K562 (cell line): ENCODE measurements at regions not wholly inside any gene's neighbourhood (a gene's known extent, or its start where the extent isn't known, plus 50 kb on each side); places are given as distances from the start of the nearest gene placed in this dataset.

Experiments used
- ATAC-seq: fragments of 200-7000 bp; cut with Tn5 transposase; 3 replicates; pipeline ENCODE4 v1.9.1; 2020; ENCODE audit warnings: moderate library complexity
- BruUV-seq: library from RNA; stranded (reverse); fragments of 400-500 nt; replicated peaks from 2 replicates; lab custom pipeline; 2021; lab: Mats Ljungman, UMichigan
- CTCF ChIA-PET: fragments of 300-600 bp; formaldehyde crosslinking; extraction: SDS; loops from one replicate; lab custom pipeline; 2021; ENCODE audit warnings: low intra/inter-chr PET ratio; lab: Yijun Ruan, JAX
- POLR2A ChIA-PET: fragments of 300-600, 350-650 bp; sonication (Branson Sonifier 250); formaldehyde crosslinking; extraction: SDS; loops from one replicate; lab custom pipeline; 2021; ENCODE audit warnings: antibody characterized with exemption, inconsistent platforms; lab: Yijun Ruan, JAX
- DNase-seq, 4 experiments: peaks; one replicate each; pipeline versions ENCODE4 v3.0.0 to v3.0.0-alpha.2; 2011 to 2018; ENCODE audit warnings: low spot score in 3 of 4, mixed read lengths in 3 of 4; ENCODE audit errors: extremely low read depth in 1 of 4
- FAIRE-seq: peaks from 2 replicates; lab custom pipeline; 2011; peaks lifted over from hg19 to GRCh38; lab: Jason Lieb, UNC
- H2AFZ ChIP-seq: 2 replicates; pipeline ENCODE4 v1.6.0; 2011; ENCODE audit warnings: low read depth, low read length, control low read depth, inconsistent platforms
- H3K27ac ChIP-seq: fragments of 200-600 bp; 3 replicates; pipeline ENCODE4 v1.8.0; 2011; ENCODE audit warnings: low read depth, mild to moderate bottlenecking, control low read depth, inconsistent platforms, low read length, moderate library complexity, mixed read lengths; ENCODE audit errors: extremely low read depth
- H3K27me3 ChIP-seq, 2 experiments: fragments of 300-600 bp in 1 of 2; 2 replicates in 1 of 2; 3 replicates in 1 of 2; pipeline versions ENCODE4 v1.6.0 to v1.8.0; 2011; ENCODE audit warnings: inconsistent platforms in 2 of 2, low read length in 2 of 2, mild to moderate bottlenecking in 1 of 2, mixed read lengths in 1 of 2, moderate library complexity in 1 of 2; ENCODE audit not compliant: control insufficient read depth in 2 of 2, insufficient read depth in 2 of 2
- H3K36me3 ChIP-seq: fragments of 300-600 bp; 3 replicates; pipeline ENCODE4 v1.8.0; 2011; ENCODE audit warnings: mild to moderate bottlenecking, low read length, inconsistent platforms; ENCODE audit not compliant: control insufficient read depth, insufficient read depth
- H3K4me1 ChIP-seq, 2 experiments: fragments of 200-600 bp in 1 of 2; replicated peaks in 1 of 2; 2 replicates in 1 of 2; 3 replicates in 1 of 2; pipeline versions ENCODE4 v1.5.1 to v1.8.0; 2011; ENCODE audit warnings: inconsistent platforms in 2 of 2, low read length in 2 of 2, mild to moderate bottlenecking in 1 of 2, mixed read lengths in 1 of 2, moderate library complexity in 1 of 2; ENCODE audit not compliant: control insufficient read depth in 2 of 2, insufficient read depth in 2 of 2
- H3K4me2 ChIP-seq: 2 replicates; pipeline ENCODE4 v1.6.1; 2011; ENCODE audit warnings: low read length, control low read depth, inconsistent platforms, mixed read lengths; ENCODE audit not compliant: insufficient read depth
- H3K4me3 ChIP-seq: fragments of 200-600 bp; sonication (generic), shearing (Covaris generic); 2 replicates; pipeline ENCODE4 v1.5.1; 2016; ENCODE audit warnings: control low read depth, inconsistent platforms
- H3K79me2 ChIP-seq: fragments of 200-600 bp; 3 replicates; pipeline ENCODE4 v1.8.0; 2011; ENCODE audit warnings: low read length, inconsistent platforms; ENCODE audit not compliant: control insufficient read depth, insufficient read depth
- H3K9ac ChIP-seq, 2 experiments: 2 replicates each; pipeline versions ENCODE4 v1.6.0 to v1.6.1; 2011; ENCODE audit warnings: low read depth in 2 of 2, low read length in 2 of 2, control low read depth in 1 of 2, inconsistent platforms in 1 of 2, mild to moderate bottlenecking in 1 of 2, mixed read lengths in 1 of 2; ENCODE audit not compliant: insufficient read depth in 1 of 2
- H3K9me1 ChIP-seq: one replicate; pipeline ENCODE4 v1.6.0; 2011; ENCODE audit warnings: inconsistent platforms, mild to moderate bottlenecking, low read length, moderate library complexity; ENCODE audit not compliant: control insufficient read depth, insufficient read depth
- H3K9me3 ChIP-seq: replicated peaks from 2 replicates; pipeline ENCODE4 v1.5.1; 2011; ENCODE audit warnings: low read depth, low read length, inconsistent platforms; ENCODE audit not compliant: control insufficient read depth, insufficient read depth
- H4K20me1 ChIP-seq: replicated peaks from 2 replicates; pipeline ENCODE4 v1.6.1; 2011; ENCODE audit warnings: low read length, inconsistent platforms, mixed read lengths; ENCODE audit not compliant: control insufficient read depth, insufficient read depth
- ATF3 ChIP-seq, 2 experiments: fragments of 450-650 bp in 1 of 2; sonication (generic) in 1 of 2; formaldehyde crosslinking in 1 of 2; IDR thresholded peaks in 1 of 2; conservative IDR thresholded peaks in 1 of 2; 2 replicates each; pipeline versions ENCODE4 v1.6.1 to v1.8.1; 2016 to 2023; ENCODE audit warnings: mild to moderate bottlenecking in 2 of 2, moderate library complexity in 2 of 2, inconsistent platforms in 1 of 2, missing genetic modification reagents in 1 of 2
- BACH1 ChIP-seq: fragments of 200-800 bp; sonication (Bioruptor generic); IDR thresholded peaks from 2 replicates; pipeline ENCODE4 v1.6.1; 2016; ENCODE audit warnings: missing genetic modification characterization, missing compliant biosample characterization
- CTCF ChIP-seq, 3 experiments: IDR thresholded peaks in 2 of 3; conservative IDR thresholded peaks in 1 of 3; 2 replicates each; pipeline ENCODE4 v1.5.1; 2011 to 2012; ENCODE audit warnings: low read length in 3 of 3, mild to moderate bottlenecking in 3 of 3, control low read depth in 2 of 3, improper control_type of control experiment in 1 of 3, inconsistent platforms in 1 of 3, low read depth in 1 of 3, mixed read lengths in 1 of 3, moderate library complexity in 1 of 3; ENCODE audit not compliant: insufficient read depth in 2 of 3
- ELF2 ChIP-seq: fragments of 250-450 bp; sonication (Bioruptor Pico); IDR thresholded peaks from 2 replicates; pipeline ENCODE4 v1.5.0; 2021; ENCODE audit warnings: mild to moderate bottlenecking
- HDGF ChIP-seq: fragments of 450-650 bp; IDR thresholded peaks from 2 replicates; pipeline ENCODE4 v1.6.1; 2016
- NFYB ChIP-seq: IDR thresholded peaks from 2 replicates; pipeline ENCODE4 v1.6.1; 2011; ENCODE audit warnings: mild to moderate bottlenecking, moderate library complexity; ENCODE audit not compliant: insufficient read length; ENCODE audit errors: extremely low read depth
- NR1H2 ChIP-seq: sonication (generic); formaldehyde crosslinking; IDR thresholded peaks from 2 replicates; pipeline ENCODE4 v1.4.0; 2020; ENCODE audit warnings: mild to moderate bottlenecking, missing genetic modification reagents
- RNF2 ChIP-seq: sonication (generic); IDR thresholded peaks from 2 replicates; pipeline ENCODE4 v1.6.1; 2016
- USF1 ChIP-seq: sonication (generic); formaldehyde crosslinking; IDR thresholded peaks from 2 replicates; pipeline ENCODE4 v1.9.0; 2022; ENCODE audit warnings: mild to moderate bottlenecking, missing genetic modification reagents
- in situ Hi-C: fragments of 300-500 bp; cut with MboI; formaldehyde crosslinking; loops from 4 replicates; pipeline ENCODE4 v1.15.0; 2018; ENCODE audit warnings: inconsistent platforms, mixed read lengths
- intact Hi-C: fragments of 100-400 bp; cut with micrococcal nuclease; formaldehyde crosslinking; loops from 2 replicates; pipeline ENCODE4 v1.14.2; 2022
- TF ChIP-seq, protein P1 (sequence below): fragments of 250-450 bp; sonication (Bioruptor Pico); IDR thresholded peaks from 2 replicates; pipeline ENCODE4 v1.5.0; 2021; ENCODE audit warnings: mild to moderate bottlenecking, moderate library complexity

GRCh38 chr1:80059940-80060339, 1053.4 kb upstream of the ADGRL4 start (continued):
- TF ChIP-seq CTCF (IDR thresholded peaks at IDR 0.05 in 2 of 3, conservative IDR thresholded peaks at IDR 0.05 in 1 of 3; ENCODE audit: insufficient read depth in 2 of 3, low read depth in 1 of 3, low read length in 3 of 3): no peak
- TF ChIP-seq NFYB: no peak
- TF ChIP-seq NR1H2: no peak
- no peak for TF ChIP-seq HDGF
- TF ChIP-seq ELF2 (CRISPR knock-in tag): no peak
- no peak for TF ChIP-seq RNF2

DNA sequence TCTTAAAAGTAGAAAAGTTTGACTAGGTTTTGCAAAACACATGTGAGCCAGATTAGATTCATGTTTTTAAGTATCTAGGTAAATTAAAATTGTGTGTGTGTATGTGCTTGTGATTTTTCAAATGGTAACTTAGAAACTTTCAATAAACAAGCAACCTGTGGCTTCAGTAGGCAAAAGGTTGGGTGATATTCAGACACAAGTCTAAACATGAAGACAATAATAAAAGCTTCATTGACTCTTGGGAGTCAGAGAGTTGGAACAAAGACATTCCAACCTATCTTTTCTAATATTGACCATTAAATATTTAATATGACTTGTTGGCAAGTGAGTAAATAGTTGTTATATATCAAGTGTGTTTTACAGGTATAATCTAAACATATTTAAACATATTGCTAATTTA, 1049.6 kb upstream of the ADGRL4 start:
- Histone ChIP-seq H3K9me1 (no peaks in the 10 kb centered on the region), H3K4me2 (no peak overlapping the region), H3K4me1 (no peaks in the 10 kb centered on the region), H3K4me3 (no peak overlapping the region), H3K27me3 (no peaks in the 10 kb centered on the region), H3K36me3 (no peaks in the 10 kb centered on the region), H3K27ac (no peak overlapping the region), H4K20me1 (no peaks in the 10 kb centered on the region), H3K9me3 (no peaks in the 10 kb centered on the region), H3K9ac (no peak overlapping the region), H2AFZ (no peak overlapping the region), H3K79me2 (no peaks in the 10 kb centered on the region)
- in situ Hi-C loops: no loop called here
- intact Hi-C loops: no loop called here
- CTCF ChIA-PET: no interaction called here
- no peak for DNase-seq
- no peak for FAIRE-seq
- POLR2A ChIA-PET: no interaction called here
- BruUV-seq: no TSS peak
- ATAC-seq: no peak
- TF ChIP-seq, protein P1, sequence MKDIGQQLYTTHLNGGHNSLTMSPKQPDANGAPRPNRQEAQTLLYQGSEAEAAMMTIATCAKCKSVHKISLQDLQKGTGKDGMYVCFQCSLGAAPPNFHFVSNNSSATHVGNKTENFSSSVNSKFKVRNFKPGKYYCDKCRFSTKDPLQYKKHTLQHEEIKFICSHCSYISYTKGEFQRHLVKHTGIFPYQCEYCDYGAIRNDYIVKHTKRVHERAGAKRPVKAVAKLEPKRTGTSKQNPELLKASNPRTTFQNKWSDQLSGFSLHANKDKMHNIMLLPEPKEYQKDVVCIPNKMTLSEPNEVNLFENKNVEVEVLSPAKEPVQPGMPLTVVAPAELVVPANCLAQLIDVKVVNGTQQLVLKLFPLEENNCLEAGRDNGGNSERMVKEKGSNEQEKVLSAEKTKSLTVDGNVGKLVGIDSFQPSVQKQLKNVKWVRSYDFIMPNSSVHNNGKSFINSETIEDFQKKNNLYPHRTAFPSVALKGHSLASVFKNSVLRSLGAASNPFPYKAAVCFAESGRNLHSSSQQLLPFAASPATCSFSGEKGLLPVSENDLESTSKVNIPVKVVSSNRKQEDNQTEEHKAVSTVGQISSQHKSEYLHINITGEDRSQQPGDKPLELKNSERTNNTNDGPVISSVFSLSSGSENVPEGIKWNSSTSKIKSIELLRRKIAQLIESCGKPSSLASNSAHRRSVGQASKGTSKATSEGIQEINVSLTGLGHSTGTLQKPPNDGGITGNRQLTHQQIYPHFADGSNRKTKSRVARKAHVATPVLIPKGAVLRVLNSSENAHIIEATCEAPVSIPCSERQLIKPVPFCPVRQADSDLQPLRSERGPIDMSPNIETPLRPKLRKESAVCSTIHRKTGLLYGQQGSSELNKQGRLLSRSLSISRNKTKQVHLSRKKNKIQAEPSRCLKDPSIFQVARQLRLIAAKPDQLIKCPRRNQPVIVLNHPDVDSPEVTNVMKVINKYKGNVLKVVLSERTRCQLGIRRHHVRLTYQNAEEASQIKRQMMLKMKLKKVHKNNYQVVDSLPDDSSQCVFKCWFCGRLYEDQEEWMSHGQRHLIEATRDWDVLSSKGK: no peak
- no peak for TF ChIP-seq BACH1
- TF ChIP-seq ATF3 (IDR thresholded peaks at IDR 0.05): no peak
- no peak for TF ChIP-seq ATF3 (CRISPR knock-in tag; conservative IDR thresholded peaks at IDR 0.05)
- TF ChIP-seq USF1: no peak
